HG02798 (cell line): ENCODE measurements at regions not wholly inside any gene's neighbourhood (a gene's known extent, or its start where the extent isn't known, plus 50 kb on each side); places are given as distances from the start of the nearest gene placed in this dataset.

Experiments used
- ATAC-seq: cut with Tn5 transposase; IDR thresholded peaks from one replicate; pipeline ENCODE4 v1.9.1; 2021; ENCODE audit warnings: mild to moderate bottlenecking; ENCODE audit not compliant: unreplicated experiment, poor library complexity

DNA sequence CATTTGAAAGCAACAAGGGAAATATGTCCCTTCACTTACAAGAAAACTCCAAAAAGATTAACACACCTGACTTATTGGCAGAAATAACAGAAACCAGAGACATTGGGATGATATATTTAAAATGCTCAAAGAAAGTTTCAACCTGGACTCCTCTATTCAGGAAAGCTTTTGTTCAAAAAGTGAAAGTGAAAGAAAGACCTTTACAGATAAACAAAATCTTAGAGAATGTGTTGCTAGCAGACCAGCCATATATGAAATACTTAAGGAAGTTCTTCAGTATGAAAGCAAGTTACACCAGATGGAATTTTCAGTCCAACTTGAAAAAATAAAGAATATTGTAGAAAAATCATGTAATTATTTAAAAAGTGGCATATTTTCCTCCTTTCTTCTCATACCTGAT lies 1075.1 kb downstream of the NR2F1-AS1 start:
- ATAC-seq = no peak

GRCh38 chr5:92505145-92505544 lies 1075.9 kb downstream of the NR2F1-AS1 start:
- ATAC-seq = no peak

DNA sequence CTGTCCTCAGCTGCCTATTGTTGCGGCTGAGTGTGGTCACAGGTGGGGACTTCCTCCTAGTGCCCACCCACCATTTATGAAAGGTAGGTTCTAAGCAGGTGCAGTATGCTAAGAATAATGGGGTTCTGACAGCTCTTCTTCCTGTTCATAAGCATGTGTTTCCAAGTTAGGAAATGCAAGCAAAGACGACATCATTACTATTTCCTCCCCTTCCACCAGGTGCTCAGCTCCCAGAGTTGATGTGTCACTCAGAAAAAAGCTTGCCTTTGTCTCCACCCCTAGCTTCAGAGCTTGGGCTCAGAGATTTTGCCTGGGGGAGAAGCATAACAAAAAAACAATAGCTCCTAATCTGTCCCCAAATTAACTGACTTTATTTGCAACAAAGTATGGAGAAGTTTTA lies 1076.7 kb downstream of the NR2F1-AS1 start:
- no peak for ATAC-seq

DNA sequence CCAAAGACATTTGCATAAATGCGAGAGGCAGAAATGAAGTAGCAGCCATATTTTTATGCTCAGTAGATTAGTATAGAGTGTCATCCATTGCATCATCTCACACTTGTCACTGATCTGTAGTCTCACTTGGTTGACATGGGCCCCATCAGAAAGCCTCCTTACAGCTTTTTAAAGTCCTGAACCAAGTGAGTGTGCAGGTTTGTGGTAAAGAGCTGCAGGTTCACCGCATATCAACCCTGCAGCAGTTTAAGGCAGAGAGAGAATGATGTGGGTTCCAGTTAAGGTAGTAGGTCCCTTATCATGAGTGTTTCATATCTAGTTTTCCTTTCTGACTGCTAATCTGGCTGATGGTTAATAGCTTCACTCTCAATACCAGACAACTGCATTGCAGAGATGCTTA lies 1080.3 kb downstream of the NR2F1-AS1 start:
- no peak for ATAC-seq

DNA sequence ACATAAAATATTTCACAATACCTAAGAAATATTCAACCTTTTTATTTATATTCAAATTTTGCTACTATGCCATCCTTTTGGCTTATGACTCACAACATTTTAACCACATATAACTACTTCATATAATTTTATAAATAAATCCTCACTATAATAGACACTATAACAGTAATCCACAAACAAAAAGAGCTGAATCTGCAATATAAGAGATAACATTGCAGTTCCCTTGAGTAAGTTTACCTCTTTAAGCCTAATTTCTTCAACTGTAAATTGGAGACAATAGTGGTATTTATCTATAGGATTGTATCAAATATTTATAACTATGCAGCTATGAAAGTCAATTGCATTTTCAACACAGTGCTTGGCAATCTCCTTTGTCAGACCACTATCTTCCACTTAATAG lies 1084.5 kb downstream of the NR2F1-AS1 start:
- ATAC-seq = no peak

DNA sequence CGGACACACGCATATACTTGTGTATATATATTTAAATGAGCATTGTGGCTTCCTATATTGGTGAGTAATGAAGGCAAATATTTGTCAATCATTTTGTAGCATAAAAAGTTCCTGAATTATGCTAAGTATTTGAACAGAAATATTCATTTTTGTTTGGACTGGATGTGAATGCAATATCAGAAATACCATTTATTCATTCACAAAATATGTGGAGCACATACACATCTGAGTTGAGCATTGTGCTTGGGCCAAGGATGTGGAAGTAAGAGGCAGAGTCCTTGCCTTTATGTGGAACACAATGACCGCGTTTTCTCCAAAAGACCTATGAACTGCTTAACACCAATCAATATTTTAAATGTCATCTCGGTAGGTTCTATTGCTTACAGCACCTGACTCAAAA lies 1086.5 kb downstream of the NR2F1-AS1 start:
- no peak for ATAC-seq

DNA sequence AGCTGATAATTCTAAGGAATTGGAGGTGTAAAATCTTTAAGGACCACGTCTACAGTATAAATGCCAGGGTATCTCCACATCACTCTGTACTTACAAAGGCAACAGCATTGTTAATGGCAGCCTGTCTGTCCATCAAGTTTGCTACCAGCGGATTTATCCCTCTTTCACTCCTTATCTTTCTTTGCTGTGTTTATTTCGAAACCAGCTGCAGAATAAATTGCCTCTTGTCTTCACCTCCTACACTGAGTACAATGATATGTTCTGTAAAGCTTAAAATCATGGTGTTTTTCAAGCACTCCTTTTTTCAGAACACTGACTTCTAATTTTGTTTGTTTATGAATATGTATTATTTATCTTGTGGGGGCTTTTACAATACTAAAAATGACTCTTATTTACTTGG lies 1088.1 kb downstream of the NR2F1-AS1 start:
- ATAC-seq = no peak

GRCh38 chr5:92484484-92484883 lies 1096.5 kb downstream of the NR2F1-AS1 start:
- ATAC-seq = no peak

- ATAC-seq = no peak
Measured at GRCh38 chr5:92472981-92473566, 1090.0 kb upstream of the ARRDC3 start.

DNA sequence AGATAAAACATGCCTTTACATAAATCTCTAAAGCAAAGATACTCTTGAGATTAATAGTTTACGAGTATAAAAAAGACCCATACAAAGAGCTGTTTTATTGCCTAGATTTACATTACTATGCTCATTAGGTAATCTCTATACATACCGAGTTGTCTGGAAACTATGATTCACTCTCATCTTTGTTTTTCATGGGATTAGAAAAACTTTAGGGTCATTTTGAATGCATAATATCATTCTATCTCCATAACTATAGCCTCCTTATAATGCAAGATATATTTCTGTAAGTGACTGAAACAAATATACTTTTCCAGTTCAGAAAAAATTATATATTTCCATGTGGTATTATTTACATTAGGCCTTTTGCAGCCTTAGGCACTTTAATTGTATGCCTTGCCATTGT lies 1088.7 kb upstream of the ARRDC3 start:
- ATAC-seq = no peak

DNA sequence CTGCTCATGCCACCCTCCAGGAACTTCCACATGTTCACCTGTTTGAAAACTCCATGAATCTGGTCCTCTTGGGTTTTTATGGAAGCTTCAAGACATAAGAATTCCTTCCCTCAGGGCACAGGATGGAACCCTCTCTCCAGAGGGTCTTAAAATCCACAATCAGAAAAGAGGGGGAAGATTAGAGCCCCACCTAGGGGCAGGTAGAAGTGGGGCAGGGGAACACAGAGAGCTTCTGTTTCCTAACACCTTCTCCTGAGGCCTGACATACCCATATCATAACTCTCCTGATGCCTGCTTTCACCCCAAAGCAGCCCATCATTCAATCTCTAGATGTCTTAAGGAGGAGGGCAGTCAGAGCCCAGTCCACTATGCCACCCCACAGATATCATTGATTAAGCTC lies 1087.7 kb upstream of the ARRDC3 start:
- ATAC-seq = no peak

- ATAC-seq = no peak
Measured at GRCh38 chr5:92468295-92468694, 1085.2 kb upstream of the ARRDC3 start.

- ATAC-seq = no peak
Measured at GRCh38 chr5:92467695-92468094, 1084.6 kb upstream of the ARRDC3 start.

DNA sequence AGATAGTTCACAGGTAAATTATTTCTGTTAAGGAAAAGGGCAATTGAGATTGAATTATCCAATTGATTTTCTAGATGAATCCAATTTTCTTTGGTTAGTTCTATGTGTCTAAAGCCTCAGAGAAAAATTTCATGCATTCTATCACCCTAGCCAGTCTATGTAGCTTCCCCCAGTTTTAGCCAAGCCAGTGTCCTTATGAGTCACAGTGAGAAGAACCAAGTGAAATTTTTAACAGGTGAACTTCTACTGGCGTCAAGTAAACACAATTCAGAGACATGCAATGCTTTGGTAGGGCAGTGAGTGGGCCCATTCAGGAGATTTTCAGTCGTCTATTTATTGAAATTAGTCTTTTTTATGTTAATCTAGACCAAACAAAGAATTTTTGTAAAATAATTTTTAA lies 1077.4 kb upstream of the ARRDC3 start:
- peak; percentile 60 for ATAC-seq

DNA sequence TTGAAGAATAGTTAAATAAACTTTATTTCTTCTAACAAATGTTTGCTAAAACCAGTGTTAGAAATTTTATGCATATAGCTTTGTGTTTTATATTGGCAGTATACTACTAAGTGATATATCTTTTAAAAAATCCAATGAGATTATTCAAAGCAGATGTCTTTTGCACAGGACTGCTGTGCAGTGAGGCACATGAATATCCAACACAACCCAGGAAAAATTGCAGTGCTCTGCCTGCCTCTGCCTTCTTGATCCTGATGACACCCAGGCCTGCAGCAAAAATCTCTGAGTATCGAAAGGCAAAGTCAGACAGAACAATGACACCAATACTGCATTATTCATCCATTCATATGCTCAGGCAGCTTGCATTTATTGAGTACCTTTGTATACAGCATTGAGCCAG lies 1076.5 kb upstream of the ARRDC3 start:
- ATAC-seq = no peak

DNA sequence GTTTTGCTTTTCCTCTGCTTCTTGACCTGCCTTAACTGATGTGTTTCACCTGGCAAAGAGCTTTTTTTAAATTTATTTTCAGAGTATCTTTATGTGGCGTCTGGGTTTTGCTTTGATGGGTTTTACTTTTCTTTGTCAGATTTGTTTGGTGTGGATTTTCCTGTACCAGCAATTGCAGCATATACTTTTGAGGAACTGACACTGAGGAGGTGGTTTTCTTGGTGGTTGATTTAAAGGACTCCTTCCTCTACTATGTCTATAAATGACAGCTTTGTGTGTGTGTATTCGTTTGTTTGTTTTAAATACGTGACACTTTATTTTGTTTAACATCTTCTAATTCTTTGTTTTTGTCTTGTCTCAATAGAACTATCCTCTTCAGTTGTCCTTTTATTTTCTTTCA lies 1071.9 kb upstream of the ARRDC3 start:
- ATAC-seq = peak; percentile 98

- ATAC-seq = no peak
Measured at GRCh38 chr5:92444888-92445287, 1061.8 kb upstream of the ARRDC3 start.

GRCh38 chr5:92435781-92436180 lies 1052.7 kb upstream of the ARRDC3 start:
- no peak for ATAC-seq

GRCh38 chr5:92429646-92430045 lies 1046.5 kb upstream of the ARRDC3 start:
- ATAC-seq = no peak

GRCh38 chr5:92428415-92428814 lies 1045.3 kb upstream of the ARRDC3 start:
- ATAC-seq = no peak

- ATAC-seq = no peak
Measured at GRCh38 chr5:92424785-92425426, 1041.8 kb upstream of the ARRDC3 start.

- ATAC-seq = no peak
Measured at GRCh38 chr5:92421942-92422341, 1038.8 kb upstream of the ARRDC3 start.
